GM12892 (cell line): ENCODE measurements at regions not wholly inside any gene's neighbourhood (a gene's known extent, or its start where the extent isn't known, plus 50 kb on each side); places are given as distances from the start of the nearest gene placed in this dataset.

ENCODE experiments used
- POLR2A ChIP-seq: IDR thresholded peaks from 2 replicates; pipeline ENCODE4 v1.6.1; 2011; ENCODE audit warnings: low read depth, low read length, control low read depth
- TAF1 ChIP-seq: IDR thresholded peaks from 2 replicates; pipeline ENCODE4 v1.6.1; 2011; ENCODE audit warnings: low read depth, mild to moderate bottlenecking, control low read depth, low read length, borderline replicate concordance

DNA sequence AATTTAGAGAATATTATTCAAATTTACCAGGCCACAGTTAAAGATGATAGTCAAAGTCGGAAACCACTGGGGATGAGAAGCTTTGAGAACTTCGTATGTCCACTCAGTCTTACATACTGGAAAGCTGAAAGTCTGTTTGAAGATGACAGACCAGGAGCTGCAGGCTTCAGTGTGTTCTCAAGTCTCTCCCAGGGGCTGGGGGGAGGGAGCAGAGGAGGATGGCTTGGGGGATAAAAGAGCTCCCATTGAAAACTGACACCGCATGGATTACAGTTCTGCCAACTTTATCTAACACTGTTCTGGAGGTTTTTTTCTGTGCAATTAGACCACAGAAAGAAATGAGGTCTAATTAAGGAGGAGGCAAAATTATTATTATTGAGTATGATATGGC, 170.5 kb upstream of the ALKAL2 start:
- TF ChIP-seq POLR2A = no peak
- TF ChIP-seq TAF1 = no peak
